Loucy (cell line): ENCODE measurements at regions not wholly inside any gene's neighbourhood (a gene's known extent, or its start where the extent isn't known, plus 50 kb on each side); places are given as distances from the start of the nearest gene placed in this dataset.

Experiments
- EZH2phosphoT487 ChIP-seq: fragments of 200-600 bp; IDR thresholded peaks from 2 replicates; pipeline ENCODE4 v1.6.1; 2018; ENCODE audit warnings: antibody characterized with exemption, mild to moderate bottlenecking, moderate library complexity, borderline replicate concordance
- TF ChIP-seq, protein P1 (sequence below): fragments of 200-600 bp; sonication (generic); conservative IDR thresholded peaks from 2 replicates; pipeline ENCODE4 v1.5.1; 2014; ENCODE audit warnings: mild to moderate bottlenecking, antibody characterized with exemption, low read length

DNA sequence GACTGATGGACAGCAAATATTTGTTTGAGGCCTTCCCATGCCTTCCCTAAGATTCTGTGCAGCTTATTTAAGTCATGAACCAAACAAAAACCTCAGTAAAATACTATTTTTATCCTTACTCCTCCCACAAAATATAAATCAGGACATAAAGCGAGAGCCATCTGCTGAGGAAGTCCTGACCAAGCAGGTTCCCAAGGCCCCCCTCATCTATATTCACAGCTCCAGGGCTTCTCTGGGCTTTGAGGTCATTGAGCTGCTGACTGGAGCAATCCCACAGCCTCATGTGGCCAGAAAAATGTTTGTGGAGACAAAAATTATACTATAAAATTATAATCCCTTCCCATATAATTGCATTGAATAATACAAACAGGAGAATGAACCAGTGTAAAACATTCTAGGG, 846.2 kb downstream of the ADGRL2 start:
- TF ChIP-seq, protein P1, sequence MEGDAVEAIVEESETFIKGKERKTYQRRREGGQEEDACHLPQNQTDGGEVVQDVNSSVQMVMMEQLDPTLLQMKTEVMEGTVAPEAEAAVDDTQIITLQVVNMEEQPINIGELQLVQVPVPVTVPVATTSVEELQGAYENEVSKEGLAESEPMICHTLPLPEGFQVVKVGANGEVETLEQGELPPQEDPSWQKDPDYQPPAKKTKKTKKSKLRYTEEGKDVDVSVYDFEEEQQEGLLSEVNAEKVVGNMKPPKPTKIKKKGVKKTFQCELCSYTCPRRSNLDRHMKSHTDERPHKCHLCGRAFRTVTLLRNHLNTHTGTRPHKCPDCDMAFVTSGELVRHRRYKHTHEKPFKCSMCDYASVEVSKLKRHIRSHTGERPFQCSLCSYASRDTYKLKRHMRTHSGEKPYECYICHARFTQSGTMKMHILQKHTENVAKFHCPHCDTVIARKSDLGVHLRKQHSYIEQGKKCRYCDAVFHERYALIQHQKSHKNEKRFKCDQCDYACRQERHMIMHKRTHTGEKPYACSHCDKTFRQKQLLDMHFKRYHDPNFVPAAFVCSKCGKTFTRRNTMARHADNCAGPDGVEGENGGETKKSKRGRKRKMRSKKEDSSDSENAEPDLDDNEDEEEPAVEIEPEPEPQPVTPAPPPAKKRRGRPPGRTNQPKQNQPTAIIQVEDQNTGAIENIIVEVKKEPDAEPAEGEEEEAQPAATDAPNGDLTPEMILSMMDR = no peak
- no peak for TF ChIP-seq EZH2phosphoT487
